ENCODE measurements at regions not wholly inside any gene's neighbourhood (a gene's known extent, or its start where the extent isn't known, plus 50 kb on each side); places are given as distances from the start of the nearest gene placed in this dataset.

GRCh38 chr2:46850742-46851141 lies 64.9 kb downstream of the MCFD2 start:
- peak; percentile 16 to 60 for DNase-seq
- ATAC-seq = no peak
- intact Hi-C loops (cut with DNase I, micrococcal nuclease) = no loop called here

GRCh38 chr2:46849721-46850556 lies 65.7 kb downstream of the MCFD2 start:
- peak; percentile 46 for ATAC-seq
- peak; percentile 44 to 65 for DNase-seq
- intact Hi-C loops (cut with DNase I, micrococcal nuclease) = no loop called here

GRCh38 chr2:46849046-46849715 lies 66.4 kb downstream of the MCFD2 start:
- DNase-seq = peak; percentile 56 to 82
- intact Hi-C loops (cut with DNase I, micrococcal nuclease) = no loop called here
- peak; percentile 63 for ATAC-seq

- intact Hi-C loops (cut with DNase I, micrococcal nuclease) = no loop called here
- DNase-seq = peak; percentile 36 to 69
Measured at GRCh38 chr2:46848447-46848846, 67.2 kb downstream of the MCFD2 start.

GRCh38 chr2:46847726-46848412 lies 67.7 kb downstream of the MCFD2 start:
- ATAC-seq = no peak

More at GRCh38 chr2:46848447-46848846, 67.2 kb downstream of the MCFD2 start:
- ATAC-seq = no peak

GRCh38 chr2:46847185-46847710 lies 68.4 kb downstream of the MCFD2 start:
- DNase-seq = peak; percentile 96 to 98
- ATAC-seq = peak; percentile 87
- intact Hi-C loops (cut with DNase I, micrococcal nuclease) = no loop called here

More at GRCh38 chr2:46847726-46848412, 67.7 kb downstream of the MCFD2 start:
- intact Hi-C loops (cut with DNase I, micrococcal nuclease) = no loop called here
- no peak for DNase-seq

GRCh38 chr2:46846536-46846935 lies 69.1 kb downstream of the MCFD2 start:
- DNase-seq = no peak
- intact Hi-C loops (cut with DNase I, micrococcal nuclease) = no loop called here
- ATAC-seq = peak; percentile 29

GRCh38 chr2:46845542-46846486 lies 69.8 kb downstream of the MCFD2 start:
- DNase-seq = no peak
- no peak for ATAC-seq
- intact Hi-C loops (cut with DNase I, micrococcal nuclease) = no loop called here

GRCh38 chr2:46844443-46844842 lies 71.2 kb downstream of the MCFD2 start:
- no peak for ATAC-seq
- intact Hi-C loops (cut with DNase I, micrococcal nuclease) = no loop called here

GRCh38 chr2:46844034-46844433 lies 71.6 kb downstream of the MCFD2 start:
- intact Hi-C loops (cut with DNase I, micrococcal nuclease) = no loop called here
- ATAC-seq (no peak), DNase-seq (no peak)

More at GRCh38 chr2:46844443-46844842, 71.2 kb downstream of the MCFD2 start:
- no peak for DNase-seq

GRCh38 chr2:46843316-46843715 lies 72.3 kb downstream of the MCFD2 start:
- intact Hi-C loops (cut with DNase I, micrococcal nuclease) = no loop called here
- peak in 1 of 2 donors; percentile 13 for DNase-seq
- no peak for ATAC-seq

GRCh38 chr2:46842876-46843275 lies 72.7 kb downstream of the MCFD2 start:
- DNase-seq = peak in 1 of 2 donors; percentile 24
- no peak for ATAC-seq
- intact Hi-C loops (cut with DNase I, micrococcal nuclease) = no loop called here

GRCh38 chr2:46841621-46842020 lies 74.0 kb downstream of the MCFD2 start:
- intact Hi-C loops (cut with DNase I, micrococcal nuclease) = no loop called here
- DNase-seq = peak; percentile 68
- peak; percentile 92 for ATAC-seq

GRCh38 chr2:46839045-46839444 lies 76.6 kb downstream of the MCFD2 start:
- no peak for ATAC-seq
- intact Hi-C loops (cut with DNase I, micrococcal nuclease) = no loop called here
- DNase-seq = no peak

- no peak for DNase-seq
- intact Hi-C loops (cut with DNase I, micrococcal nuclease) = no loop called here
Measured at GRCh38 chr2:46837704-46838103, 77.9 kb downstream of the MCFD2 start.

GRCh38 chr2:46837112-46837454 lies 78.5 kb downstream of the MCFD2 start:
- DNase-seq (peak in 1 of 2 donors; percentile 13), ATAC-seq (no peak)
- intact Hi-C loops (cut with DNase I, micrococcal nuclease) = no loop called here

More at GRCh38 chr2:46837704-46838103, 77.9 kb downstream of the MCFD2 start:
- ATAC-seq = no peak

- peak in 1 of 2 donors; percentile 26 for DNase-seq
- intact Hi-C loops (cut with DNase I, micrococcal nuclease) = no loop called here
- no peak for ATAC-seq
Measured at GRCh38 chr2:46836295-46837111, 79.1 kb downstream of the MCFD2 start.
